ENCODE measurements at regions not wholly inside any gene's neighbourhood (a gene's known extent, or its start where the extent isn't known, plus 50 kb on each side); places are given as distances from the start of the nearest gene placed in this dataset.
"Not testable (repeated sequence)": the region's sequence is repeated elsewhere in the genome, so short reads cannot be mapped to it uniquely, and the experiment has no call there.

DNA sequence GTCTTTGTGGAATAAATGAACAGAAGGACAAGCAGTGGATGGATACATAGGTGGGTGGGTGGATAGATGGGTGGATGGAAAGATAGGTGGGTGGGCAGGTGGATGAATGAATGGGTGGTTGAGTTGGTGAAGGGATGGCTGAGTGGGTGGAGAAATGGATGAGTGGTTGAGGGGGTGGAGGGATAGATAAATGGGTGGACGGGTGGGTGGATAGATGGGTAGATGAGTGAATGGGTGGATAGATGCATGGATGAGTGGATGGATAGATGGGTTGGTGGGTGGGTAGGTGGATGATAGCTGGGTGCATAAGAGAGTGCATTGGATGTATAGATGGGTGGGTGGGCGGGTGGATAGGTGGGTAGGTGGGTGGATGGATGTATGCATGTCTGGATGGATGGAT lies 63.5 kb downstream of the UNC93B1 start:
- not testable (repeated sequence) for H3K27ac ChIP-seq

DNA sequence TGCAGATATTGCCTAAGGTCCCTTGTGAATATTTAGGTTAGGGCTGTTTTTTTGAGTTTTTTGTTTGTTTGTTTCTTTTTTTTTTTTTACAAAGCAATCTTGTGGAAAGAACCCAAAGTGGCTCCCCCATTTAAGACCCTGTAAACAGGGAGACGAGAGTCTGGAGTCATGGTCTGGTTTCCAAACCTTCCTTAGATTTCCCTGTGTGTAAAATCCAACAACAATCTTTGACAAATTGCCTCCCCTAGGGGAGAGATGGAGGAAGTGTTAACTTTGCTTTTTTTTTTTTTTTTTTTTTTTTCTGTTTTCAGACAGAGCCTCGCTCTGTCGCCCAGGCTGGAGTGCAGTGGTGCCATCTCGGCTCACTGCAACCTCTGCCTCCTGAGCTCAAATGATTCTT lies 64.9 kb downstream of the UNC93B1 start:
- TF ChIP-seq, protein P1, sequence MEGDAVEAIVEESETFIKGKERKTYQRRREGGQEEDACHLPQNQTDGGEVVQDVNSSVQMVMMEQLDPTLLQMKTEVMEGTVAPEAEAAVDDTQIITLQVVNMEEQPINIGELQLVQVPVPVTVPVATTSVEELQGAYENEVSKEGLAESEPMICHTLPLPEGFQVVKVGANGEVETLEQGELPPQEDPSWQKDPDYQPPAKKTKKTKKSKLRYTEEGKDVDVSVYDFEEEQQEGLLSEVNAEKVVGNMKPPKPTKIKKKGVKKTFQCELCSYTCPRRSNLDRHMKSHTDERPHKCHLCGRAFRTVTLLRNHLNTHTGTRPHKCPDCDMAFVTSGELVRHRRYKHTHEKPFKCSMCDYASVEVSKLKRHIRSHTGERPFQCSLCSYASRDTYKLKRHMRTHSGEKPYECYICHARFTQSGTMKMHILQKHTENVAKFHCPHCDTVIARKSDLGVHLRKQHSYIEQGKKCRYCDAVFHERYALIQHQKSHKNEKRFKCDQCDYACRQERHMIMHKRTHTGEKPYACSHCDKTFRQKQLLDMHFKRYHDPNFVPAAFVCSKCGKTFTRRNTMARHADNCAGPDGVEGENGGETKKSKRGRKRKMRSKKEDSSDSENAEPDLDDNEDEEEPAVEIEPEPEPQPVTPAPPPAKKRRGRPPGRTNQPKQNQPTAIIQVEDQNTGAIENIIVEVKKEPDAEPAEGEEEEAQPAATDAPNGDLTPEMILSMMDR (conservative IDR thresholded peaks at IDR 0.05) = peak; percentile 30

DNA sequence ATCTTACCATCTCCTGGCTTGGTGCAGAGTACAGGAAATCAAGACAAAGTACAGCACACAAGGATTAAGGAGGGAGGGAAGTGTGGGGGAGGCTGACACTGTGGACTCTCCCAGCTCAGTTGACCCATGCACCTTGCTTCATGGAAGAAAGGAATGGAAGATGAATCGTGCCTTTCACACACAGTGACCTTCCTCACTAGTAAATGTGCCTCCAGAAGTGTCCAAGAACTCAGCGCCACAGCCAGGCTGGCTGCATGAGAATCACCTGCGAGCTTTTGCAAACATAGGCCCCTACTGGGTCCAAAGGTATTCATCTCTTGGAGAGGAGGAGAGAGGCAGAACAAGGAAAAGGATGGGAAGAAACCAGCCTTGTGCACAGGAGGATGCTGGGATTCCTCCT lies 65.5 kb downstream of the UNC93B1 start:
- not testable (repeated sequence) for H3K27ac ChIP-seq

More for the DNA sequence above, 64.9 kb downstream of the UNC93B1 start:
- not testable (repeated sequence) for H3K27ac ChIP-seq

DNA sequence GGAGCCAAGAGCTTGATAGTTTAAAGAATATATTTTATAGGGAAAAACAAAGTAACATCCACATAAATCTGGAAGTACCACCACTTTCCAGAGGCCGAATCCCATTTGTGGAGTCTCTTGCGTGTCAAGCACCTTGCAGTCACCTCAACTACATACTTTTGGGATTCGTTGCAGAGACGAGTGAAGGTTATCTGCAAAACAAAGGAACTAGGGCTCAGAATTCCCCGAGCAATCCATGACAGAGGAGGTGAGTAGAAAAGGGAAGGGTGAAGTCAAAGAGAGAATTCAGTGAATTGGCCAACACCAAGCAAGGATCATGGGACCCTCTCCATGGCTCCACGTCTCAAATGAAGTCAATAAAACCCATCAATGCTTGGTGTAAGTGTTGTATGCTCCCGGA lies 80.3 kb downstream of the UNC93B1 start:
- H3K27ac ChIP-seq = not testable (repeated sequence)

DNA sequence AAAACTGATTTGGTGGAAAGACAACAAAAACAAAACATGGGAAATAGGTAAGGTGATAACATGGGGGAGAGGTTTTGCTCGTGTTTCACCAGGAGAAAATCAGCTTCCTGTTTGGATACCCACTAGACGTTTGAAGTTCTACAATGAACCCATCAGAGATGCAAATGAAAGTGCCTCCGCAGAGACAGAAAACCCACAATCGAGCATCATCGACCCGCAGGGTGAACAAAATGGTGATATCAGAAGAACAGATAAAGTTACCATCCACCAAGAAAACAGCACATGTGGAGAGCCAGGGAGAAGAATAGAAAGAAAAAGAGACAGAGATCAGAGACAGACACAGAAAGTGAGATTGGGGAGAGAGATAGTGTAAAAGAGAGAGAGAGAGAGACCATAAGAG lies 83.4 kb downstream of the UNC93B1 start:
- not testable (repeated sequence) for H3K27ac ChIP-seq

DNA sequence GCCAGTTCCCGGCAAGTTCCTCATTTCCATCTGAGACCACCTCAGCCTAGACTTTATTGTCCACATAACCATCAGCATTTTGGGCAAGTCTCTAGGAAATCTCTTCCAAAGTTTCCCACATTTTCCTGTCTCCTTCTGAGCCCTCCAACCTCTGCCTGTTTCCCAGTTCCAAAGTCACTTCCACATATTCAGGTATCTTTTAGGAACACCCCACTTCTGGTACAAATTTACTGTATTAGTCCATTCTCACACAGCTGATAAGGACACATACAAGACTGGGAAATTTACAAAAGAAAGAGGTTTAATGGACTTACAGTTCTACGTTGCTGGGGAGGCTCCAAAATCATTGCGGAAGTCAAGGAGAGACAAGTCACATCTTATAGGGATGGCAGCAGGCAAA lies 91.7 kb downstream of the UNC93B1 start:
- H3K27ac ChIP-seq = not testable (repeated sequence)

DNA sequence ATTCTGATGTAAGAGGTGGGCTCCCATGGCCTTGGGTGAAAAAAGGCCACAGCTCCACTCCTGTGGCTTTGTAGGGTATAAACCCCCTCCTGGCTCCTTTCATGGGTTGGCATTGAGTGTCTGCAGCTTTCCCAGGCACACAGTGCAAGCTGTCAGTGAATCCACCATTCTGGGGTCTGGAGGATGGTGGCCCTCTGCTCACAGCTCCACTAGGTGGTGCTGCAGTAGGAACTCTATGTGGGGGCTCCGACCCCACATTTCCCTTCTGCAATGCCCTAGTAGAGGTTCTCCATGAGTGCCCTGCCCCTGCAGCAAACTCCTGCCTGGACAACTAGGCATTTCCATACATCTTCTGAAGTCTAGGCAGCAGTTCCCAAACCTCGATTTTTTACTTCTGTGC lies 92.7 kb downstream of the UNC93B1 start:
- H3K27ac ChIP-seq = not testable (repeated sequence)

DNA sequence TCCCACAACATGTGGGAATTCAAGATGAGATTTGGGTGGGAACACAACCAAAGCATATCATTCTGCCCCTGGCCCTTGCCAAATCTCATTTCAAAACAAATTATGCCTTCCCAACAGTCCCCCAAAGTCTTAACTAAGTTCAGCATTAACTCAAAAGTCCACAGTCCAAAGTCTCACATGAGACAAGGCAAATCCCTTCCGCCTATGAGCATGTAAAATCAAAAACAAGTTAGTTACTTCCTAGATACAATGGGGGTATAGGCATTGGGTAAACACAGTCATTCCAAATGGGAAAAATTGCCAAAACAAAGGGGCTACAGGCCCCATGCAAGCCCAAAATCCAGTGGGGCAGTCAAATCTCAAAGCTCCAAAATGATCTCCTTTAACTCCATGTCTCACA lies 93.1 kb downstream of the UNC93B1 start:
- not testable (repeated sequence) for H3K27ac ChIP-seq

DNA sequence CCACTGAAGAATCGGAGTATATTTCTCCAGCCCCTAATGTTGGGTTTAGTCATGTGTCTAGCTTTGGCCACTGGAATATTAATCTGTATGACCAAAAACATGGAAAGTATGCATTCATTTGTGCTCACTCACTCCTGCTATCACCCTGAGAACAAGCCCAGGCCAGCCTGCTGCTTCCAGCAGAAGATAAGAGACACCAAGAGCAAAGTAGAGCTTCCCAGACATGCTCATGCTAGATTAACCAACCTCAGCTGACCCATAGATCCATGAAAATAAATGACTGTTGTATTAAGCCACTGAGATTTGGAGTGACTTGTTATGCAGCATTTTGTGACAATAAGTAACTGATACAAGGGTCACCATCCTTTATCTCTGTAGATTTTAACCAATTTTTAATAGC lies 96.9 kb downstream of the UNC93B1 start:
- H3K27ac ChIP-seq = not testable (repeated sequence)

DNA sequence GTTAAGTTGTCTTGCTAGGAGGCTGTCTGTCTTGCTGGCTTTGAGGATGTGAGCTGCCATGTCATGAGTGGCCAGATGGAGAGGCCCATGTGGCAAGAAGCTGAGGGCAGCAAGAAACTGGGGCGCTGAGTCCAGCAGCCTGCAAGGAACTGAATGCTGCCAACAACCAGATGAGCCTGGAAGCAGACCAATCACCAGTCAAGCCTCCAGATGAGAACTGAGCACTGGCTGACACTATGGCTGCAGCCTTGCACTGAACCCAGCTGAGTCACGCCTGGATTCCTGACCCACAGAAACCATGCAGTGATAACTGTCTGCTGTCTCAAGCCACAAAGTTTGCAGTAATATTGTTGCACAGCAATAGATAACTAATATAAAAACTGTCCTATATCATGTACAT lies 104.4 kb downstream of the UNC93B1 start:
- not testable (repeated sequence) for H3K27ac ChIP-seq

DNA sequence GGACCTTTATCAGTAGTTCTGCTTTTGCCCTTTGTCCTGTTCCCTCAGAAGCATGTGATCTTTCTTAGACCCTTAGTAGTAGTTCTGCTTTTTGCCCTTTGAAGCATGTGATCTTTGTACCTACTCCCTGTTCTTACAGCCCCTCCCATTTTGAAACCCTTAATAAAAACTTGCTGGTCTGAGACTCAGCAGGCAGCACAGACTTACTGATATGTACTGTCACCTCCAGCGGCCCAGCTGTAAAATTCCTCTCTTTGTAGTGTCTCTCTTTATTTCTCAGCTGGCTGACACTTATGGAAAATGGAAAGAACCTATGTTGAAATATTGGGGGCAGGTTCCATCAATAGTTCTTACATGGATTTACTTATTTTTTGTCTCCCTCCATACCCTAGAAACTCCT lies 110.4 kb downstream of the UNC93B1 start:
- H3K27ac ChIP-seq = not testable (repeated sequence)

DNA sequence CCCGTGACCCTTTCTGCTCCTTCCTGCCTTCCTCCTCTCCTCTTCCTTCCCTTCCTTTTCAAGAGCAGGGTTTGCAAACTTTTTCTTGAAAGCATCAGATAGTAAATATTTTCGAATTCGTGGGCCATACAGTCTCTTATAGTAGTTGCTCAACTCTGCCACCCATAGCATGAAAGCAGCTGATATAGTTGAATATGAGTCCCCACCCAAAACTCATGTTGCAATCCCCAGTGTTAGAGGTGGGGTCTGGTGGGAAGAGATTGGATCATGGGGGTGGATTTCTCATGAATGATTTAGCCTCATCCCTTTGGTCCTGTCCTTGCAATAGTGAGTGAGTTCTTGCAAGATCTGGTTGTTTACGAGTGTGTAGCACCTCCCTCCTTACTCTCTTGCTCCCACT lies 114.3 kb downstream of the UNC93B1 start:
- H3K27ac ChIP-seq = not testable (repeated sequence)

DNA sequence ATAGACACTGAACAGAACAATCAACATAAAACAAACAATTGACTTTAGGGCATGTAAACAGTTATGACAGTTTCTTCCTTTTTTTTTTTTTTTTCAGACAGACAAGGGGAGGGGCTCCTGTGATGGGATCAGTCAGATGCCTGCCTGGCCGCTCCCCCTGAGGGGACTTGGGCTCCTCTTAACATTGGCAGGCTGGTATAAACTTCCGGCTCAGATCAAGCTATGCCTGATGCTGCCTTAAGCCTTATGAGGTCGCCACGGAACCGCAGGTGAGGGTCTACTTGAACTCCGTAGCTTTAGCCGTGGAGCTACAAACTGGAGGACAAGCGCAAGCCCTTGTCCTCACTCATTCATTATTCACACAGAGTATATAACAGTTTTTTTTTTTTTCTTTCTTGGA lies 115.8 kb downstream of the UNC93B1 start:
- not testable (repeated sequence) for H3K27ac ChIP-seq

DNA sequence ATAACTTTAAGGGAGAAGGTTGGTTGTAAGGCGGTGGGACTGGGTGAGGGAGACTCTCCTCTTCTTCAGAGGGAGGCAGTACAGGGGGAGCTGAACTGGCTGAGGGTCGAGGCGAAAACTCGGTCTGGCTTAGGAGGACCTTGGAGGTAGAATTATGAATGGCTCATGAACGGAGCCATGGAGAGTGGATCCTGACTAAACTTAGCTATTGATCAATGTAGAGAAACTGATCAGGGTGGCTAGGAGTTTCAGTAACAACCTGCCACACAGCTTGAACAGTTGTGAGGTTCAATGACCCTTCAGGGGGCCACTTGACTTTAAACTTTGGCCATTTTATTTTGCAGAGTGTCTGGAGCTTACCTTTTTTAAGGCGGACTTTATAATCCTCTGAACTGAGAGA lies 117.2 kb downstream of the UNC93B1 start:
- not testable (repeated sequence) for H3K27ac ChIP-seq

DNA sequence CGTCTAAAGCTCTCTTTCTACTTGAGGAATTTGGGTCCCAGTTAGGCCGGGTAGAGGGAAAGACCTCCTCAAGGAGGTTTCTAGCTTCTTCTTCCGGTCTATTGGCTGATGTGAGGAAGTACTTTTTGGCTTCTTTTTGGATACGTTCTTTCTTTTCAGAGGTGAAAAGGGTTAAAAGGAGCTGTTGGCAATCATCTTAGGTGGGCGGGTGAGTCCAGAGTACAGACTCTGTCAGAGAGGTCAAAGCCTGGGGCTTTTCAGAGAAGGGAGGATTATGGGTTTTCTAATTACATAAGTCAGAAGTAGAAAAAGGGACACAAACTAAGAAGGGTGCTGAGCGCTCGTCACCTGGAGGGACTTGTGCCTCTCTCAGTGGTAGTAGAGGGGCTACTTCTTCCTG lies 117.7 kb downstream of the UNC93B1 start:
- not testable (repeated sequence) for H3K27ac ChIP-seq

DNA sequence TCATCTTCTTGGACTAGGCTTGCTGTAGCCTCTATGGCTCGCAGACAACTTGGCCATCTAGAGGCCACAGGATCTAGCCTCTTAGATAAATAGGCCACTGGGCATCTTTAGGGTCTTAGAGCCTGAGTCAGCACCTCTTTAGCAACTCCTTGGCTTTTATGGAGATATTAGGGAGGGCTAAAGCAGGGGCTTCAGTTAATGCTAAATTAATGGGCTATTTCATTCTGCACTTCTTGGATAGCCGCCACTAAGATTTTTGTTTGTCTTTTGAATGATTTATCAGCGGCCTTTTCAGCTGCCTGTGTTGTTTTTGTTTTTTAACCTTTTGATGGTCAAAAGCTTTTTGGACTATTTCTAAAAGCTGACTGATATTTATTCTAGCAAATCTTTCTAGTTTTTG lies 118.3 kb downstream of the UNC93B1 start:
- H3K27ac ChIP-seq = not testable (repeated sequence)

DNA sequence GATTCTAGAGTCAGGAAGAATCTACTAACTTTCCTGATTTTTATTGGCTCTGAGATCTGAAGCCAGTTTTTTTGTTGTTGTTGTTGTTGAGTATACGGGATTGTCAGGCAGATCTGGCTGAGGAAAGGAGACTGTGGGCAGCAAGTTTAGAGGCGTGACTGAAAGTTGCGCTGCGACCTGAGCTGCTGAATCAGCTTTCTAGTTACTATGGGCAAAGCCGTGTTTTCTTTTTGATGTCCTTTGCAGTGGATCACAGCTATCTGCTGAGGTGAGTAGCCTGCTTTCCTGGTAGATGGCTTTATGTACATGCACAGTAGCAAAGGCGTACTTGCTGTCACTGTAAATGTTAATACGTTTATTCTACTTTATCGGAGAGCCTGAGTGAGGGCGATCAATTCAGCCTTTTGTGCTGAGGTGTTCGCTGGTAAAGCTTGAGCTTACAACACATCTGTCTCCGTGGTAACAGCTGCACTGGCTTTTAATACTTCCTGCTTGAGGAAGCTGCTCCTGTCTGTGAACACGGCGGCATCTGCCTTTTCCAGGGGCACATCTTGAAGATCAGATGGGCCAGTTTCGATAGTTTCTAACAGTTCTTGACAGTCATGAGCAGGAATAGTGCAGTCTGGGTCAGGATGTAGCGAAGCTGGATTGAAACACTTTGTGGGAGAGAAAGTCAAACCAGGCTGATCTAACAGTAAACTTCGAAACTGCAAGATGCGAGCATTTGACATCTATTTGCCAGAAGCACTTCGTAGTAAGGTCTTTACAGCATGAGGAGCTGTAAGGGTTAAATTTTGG lies 118.9 kb downstream of the UNC93B1 start:
- not testable (repeated sequence) for H3K27ac ChIP-seq

DNA sequence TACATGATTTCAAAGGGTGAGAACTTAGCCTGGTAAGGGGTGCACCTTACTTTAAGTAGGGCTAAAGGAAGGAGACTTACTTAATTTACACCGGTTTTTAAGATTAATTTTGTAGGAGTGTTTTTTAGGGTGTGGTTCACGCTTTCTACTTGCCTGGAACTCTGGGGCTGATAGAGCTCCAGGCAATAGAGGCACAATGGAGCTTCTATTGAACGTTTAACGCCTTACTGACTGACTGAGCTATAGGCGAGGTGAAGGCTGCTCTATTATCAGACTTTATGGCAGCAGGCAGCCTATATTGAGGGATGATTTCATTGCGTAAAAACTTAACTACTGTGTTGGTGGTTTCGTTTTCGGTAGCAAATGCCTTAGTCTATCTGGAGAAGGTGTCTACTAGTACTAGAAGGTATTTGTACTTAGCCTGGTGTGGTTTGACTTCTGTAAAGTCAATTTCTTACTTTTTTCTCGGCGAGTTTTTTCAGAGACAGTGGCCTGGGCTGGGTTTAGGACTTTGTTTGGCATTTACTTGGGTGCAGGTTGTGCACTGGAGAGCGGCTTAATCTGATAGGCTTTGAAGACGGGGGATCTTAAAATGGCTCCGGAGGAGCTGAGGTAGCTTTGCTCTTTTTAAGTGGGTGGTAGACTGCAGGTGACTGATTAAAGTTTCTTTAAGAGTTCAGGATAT lies 119.7 kb downstream of the UNC93B1 start:
- not testable (repeated sequence) for H3K27ac ChIP-seq

DNA sequence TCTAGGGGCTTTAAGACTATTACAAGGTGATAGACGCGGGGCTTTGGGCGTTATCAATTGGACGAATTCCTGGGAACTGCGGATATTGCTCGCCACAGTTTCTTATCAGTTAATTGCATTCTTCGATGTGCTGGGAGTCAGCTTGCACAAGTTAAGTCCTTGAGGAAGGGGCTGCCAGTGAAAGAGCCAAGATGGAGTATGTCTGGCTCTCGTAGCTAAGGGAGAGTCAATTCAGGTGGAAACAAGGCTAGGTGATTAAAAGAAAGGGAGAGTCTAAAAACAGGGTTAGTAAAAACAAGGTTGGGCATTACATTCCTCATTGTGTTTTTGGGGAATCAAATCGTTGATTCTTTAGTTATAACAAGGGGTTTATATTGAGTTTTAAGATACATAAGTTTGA lies 121.6 kb downstream of the UNC93B1 start:
- not testable (repeated sequence) for H3K27ac ChIP-seq

DNA sequence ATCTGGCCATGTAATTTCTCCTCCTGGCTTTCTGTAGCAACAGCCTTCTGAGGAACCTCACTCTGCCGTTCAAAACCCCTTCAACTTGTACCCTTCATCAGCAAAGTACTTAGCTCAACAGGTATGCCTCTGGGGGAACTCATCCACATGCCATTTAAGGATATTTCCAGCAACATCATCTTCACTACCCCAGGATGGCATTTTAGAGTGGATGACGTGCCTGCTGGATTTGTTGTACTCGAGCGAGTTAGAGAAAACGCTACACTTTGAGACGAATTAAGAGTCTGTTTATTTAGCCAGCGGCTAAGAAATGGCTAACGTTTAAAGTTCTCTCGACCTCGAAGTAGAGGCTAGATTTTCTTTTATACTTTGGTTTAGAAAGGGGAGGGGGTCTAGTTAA lies 122.1 kb downstream of the UNC93B1 start:
- H3K27ac ChIP-seq = not testable (repeated sequence)

DNA sequence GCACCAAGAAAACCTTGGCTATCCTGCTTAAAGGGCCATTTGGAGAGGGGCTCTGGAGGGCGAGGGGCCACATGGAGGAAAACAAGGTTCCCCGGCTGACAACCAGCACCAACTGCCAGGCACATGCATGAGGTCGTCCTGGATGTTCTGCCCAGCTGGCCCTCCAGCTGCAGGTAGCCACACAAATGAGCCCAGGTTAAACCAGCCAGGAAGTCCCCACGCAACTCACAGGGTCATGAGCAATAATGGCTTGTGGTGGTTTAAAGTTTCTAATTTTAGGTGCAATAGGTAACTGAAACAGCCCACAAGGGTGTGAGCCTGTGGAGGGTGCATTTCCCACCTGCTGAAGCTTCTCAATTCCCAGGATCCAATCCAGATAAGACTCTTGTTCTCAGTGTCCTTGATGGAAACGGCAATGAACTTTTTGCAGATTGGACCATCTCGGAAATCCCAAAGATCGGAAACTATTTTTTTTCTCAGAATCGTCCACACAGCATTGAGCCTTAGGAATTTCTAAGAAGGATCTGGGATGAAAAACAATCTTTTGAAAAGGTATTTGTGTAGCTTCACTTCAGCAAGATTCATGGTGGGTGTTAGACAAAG lies 123.2 kb downstream of the UNC93B1 start:
- not testable (repeated sequence) for H3K27ac ChIP-seq

DNA sequence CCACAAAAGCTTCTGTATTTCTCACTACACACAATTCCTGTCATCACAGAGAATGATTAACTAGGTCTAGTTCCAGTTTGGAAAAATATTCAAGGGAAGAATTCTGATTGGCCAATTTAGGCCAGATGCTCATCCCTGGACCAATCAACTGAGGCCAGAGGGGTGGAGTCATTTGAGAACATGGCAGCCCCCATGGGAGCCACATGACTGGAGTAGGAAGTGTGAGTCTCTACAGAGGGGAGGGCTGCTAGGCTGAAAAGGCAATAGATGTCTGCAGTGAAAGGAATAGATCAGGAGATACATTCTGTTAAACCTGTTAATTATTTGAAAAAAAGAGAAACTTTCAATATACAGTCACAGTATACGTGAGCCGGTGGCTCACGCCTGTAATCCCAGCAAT lies 125.2 kb downstream of the UNC93B1 start:
- H3K27ac ChIP-seq = not testable (repeated sequence)

Data from C4-2B (cell line).